22Rv1 (cell line): ENCODE measurements at regions not wholly inside any gene's neighbourhood (a gene's known extent, or its start where the extent isn't known, plus 50 kb on each side); places are given as distances from the start of the nearest gene placed in this dataset.

Source experiments
- ZFX ChIP-seq: fragments of 450-650 bp; IDR thresholded peaks from 2 replicates; pipeline ENCODE4 v1.6.1; 2017; ENCODE audit warnings: antibody characterized with exemption, borderline replicate concordance
- TF ChIP-seq, protein P1 (sequence below): fragments of 450-650 bp; IDR thresholded peaks from 2 replicates; pipeline ENCODE4 v1.5.1; 2017; ENCODE audit warnings: mild to moderate bottlenecking

GRCh38 chr6:23661549-23661948 is 464.5 kb upstream of the NRSN1 start:
- TF ChIP-seq, protein P1, sequence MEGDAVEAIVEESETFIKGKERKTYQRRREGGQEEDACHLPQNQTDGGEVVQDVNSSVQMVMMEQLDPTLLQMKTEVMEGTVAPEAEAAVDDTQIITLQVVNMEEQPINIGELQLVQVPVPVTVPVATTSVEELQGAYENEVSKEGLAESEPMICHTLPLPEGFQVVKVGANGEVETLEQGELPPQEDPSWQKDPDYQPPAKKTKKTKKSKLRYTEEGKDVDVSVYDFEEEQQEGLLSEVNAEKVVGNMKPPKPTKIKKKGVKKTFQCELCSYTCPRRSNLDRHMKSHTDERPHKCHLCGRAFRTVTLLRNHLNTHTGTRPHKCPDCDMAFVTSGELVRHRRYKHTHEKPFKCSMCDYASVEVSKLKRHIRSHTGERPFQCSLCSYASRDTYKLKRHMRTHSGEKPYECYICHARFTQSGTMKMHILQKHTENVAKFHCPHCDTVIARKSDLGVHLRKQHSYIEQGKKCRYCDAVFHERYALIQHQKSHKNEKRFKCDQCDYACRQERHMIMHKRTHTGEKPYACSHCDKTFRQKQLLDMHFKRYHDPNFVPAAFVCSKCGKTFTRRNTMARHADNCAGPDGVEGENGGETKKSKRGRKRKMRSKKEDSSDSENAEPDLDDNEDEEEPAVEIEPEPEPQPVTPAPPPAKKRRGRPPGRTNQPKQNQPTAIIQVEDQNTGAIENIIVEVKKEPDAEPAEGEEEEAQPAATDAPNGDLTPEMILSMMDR: no peak
- TF ChIP-seq ZFX: no peak
